ENCODE measurements at regions not wholly inside any gene's neighbourhood (a gene's known extent, or its start where the extent isn't known, plus 50 kb on each side); places are given as distances from the start of the nearest gene placed in this dataset.

- no peaks in the 10 kb centered on the region for H3K27me3 ChIP-seq (replicated peaks; ENCODE audit: insufficient read depth, low read depth, low read length, poor library complexity)
- no peak overlapping the region for H3K27ac ChIP-seq (ENCODE audit: low read depth, low read length, poor library complexity, severe bottlenecking)
- intact Hi-C loops (cut with micrococcal nuclease; ENCODE audit: unreplicated experiment), result no loop called here
- H3K36me3 ChIP-seq (ENCODE audit: insufficient read depth, low read length, poor library complexity, severe bottlenecking), result no peaks in the 10 kb centered on the region
- TF ChIP-seq, protein P1, sequence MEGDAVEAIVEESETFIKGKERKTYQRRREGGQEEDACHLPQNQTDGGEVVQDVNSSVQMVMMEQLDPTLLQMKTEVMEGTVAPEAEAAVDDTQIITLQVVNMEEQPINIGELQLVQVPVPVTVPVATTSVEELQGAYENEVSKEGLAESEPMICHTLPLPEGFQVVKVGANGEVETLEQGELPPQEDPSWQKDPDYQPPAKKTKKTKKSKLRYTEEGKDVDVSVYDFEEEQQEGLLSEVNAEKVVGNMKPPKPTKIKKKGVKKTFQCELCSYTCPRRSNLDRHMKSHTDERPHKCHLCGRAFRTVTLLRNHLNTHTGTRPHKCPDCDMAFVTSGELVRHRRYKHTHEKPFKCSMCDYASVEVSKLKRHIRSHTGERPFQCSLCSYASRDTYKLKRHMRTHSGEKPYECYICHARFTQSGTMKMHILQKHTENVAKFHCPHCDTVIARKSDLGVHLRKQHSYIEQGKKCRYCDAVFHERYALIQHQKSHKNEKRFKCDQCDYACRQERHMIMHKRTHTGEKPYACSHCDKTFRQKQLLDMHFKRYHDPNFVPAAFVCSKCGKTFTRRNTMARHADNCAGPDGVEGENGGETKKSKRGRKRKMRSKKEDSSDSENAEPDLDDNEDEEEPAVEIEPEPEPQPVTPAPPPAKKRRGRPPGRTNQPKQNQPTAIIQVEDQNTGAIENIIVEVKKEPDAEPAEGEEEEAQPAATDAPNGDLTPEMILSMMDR (conservative IDR thresholded peaks at IDR 0.05; ENCODE audit: low read depth, low read length), result no peak
- TF ChIP-seq EZH2 (IDR thresholded peaks at IDR 0.05; ENCODE audit: borderline replicate concordance, low read depth, low read length, poor library complexity, severe bottlenecking), result no peak
- POLR2A ChIA-PET (ENCODE audit: low non-redundant PET), result no interaction called here
- no peak for DNase-seq (ENCODE audit: low spot score)
- no TSS peak for BruUV-seq (replicated peaks)
- CTCF ChIA-PET, result no interaction called here
- no peaks in the 10 kb centered on the region for H3K9me3 ChIP-seq (ENCODE audit: low read depth, low read length, poor library complexity, severe bottlenecking)
- H3K4me1 ChIP-seq (ENCODE audit: insufficient read depth, low read length, poor library complexity, severe bottlenecking), result no peaks in the 10 kb centered on the region
- no peak overlapping the region for H3K4me3 ChIP-seq (ENCODE audit: low read depth, low read length, poor library complexity, severe bottlenecking)
Observed at GRCh38 chr10:114711176-114711868, 53.2 kb upstream of the ABLIM1 start.

GRCh38 chr10:114711869-114712250 lies 53.8 kb upstream of the ABLIM1 start:
- ChIA-PET CTCF (interaction anchor here (0.9 kb wide), 1 partner anchor 17 kb away, joined by 3 read pairs; no protein-coding TSS in a partner anchor), POLR2A (ENCODE audit: low non-redundant PET) (no interaction called here)
- no peak for DNase-seq (ENCODE audit: low spot score)
- Histone ChIP-seq H3K27ac (ENCODE audit: low read depth, low read length, poor library complexity, severe bottlenecking) (no peak overlapping the region), H3K36me3 (ENCODE audit: insufficient read depth, low read length, poor library complexity, severe bottlenecking) (no peaks in the 10 kb centered on the region), H3K4me1 (ENCODE audit: insufficient read depth, low read length, poor library complexity, severe bottlenecking) (no peaks in the 10 kb centered on the region), H3K4me3 (ENCODE audit: low read depth, low read length, poor library complexity, severe bottlenecking) (no peak overlapping the region), H3K9me3 (ENCODE audit: low read depth, low read length, poor library complexity, severe bottlenecking) (no peaks in the 10 kb centered on the region), H3K27me3 (replicated peaks; ENCODE audit: insufficient read depth, low read depth, low read length, poor library complexity) (no peaks in the 10 kb centered on the region)
- intact Hi-C loops (cut with micrococcal nuclease; ENCODE audit: unreplicated experiment), result no loop called here
- no peak for TF ChIP-seq EZH2 (IDR thresholded peaks at IDR 0.05; ENCODE audit: borderline replicate concordance, low read depth, low read length, poor library complexity, severe bottlenecking)
- TF ChIP-seq, protein P1 (conservative IDR thresholded peaks at IDR 0.05; ENCODE audit: low read depth, low read length), result no peak
- BruUV-seq (replicated peaks), result no TSS peak

GRCh38 chr10:114713525-114714090 lies 55.5 kb upstream of the ABLIM1 start:
- ChIA-PET POLR2A (ENCODE audit: low non-redundant PET) (no interaction called here), CTCF (no interaction called here)
- DNase-seq (ENCODE audit: low spot score), result no peak
- BruUV-seq (replicated peaks), result no TSS peak
- Histone ChIP-seq H3K4me1 (ENCODE audit: insufficient read depth, low read length, poor library complexity, severe bottlenecking) (peaks cover 2% of the 10 kb centered on the region), H3K4me3 (ENCODE audit: low read depth, low read length, poor library complexity, severe bottlenecking) (no peak overlapping the region), H3K9me3 (ENCODE audit: low read depth, low read length, poor library complexity, severe bottlenecking) (no peaks in the 10 kb centered on the region), H3K27ac (ENCODE audit: low read depth, low read length, poor library complexity, severe bottlenecking) (no peak overlapping the region), H3K36me3 (ENCODE audit: insufficient read depth, low read length, poor library complexity, severe bottlenecking) (no peaks in the 10 kb centered on the region), H3K27me3 (replicated peaks; ENCODE audit: insufficient read depth, low read depth, low read length, poor library complexity) (no peaks in the 10 kb centered on the region)
- intact Hi-C loops (cut with micrococcal nuclease; ENCODE audit: unreplicated experiment), result no loop called here
- no peak for TF ChIP-seq EZH2 (IDR thresholded peaks at IDR 0.05; ENCODE audit: borderline replicate concordance, low read depth, low read length, poor library complexity, severe bottlenecking)
- TF ChIP-seq, protein P1 (conservative IDR thresholded peaks at IDR 0.05; ENCODE audit: low read depth, low read length), result no peak

Measured in A673 (cell line).